Coronary artery (tissue), 2 donors: ENCODE measurements at regions not wholly inside any gene's neighbourhood (a gene's known extent, or its start where the extent isn't known, plus 50 kb on each side); places are given as distances from the start of the nearest gene placed in this dataset.
"Not testable (repeated sequence)": the region's sequence is repeated elsewhere in the genome, so short reads cannot be mapped to it uniquely, and the experiment has no call there.

ENCODE experiments used
- DNase-seq: peaks from one replicate; pipeline ENCODE4 v3.0.0-alpha.2; 2017; ENCODE audit warnings: low spot score
- H3K27ac ChIP-seq, 2 donors: fragments of 200-600 bp; sonication (generic); one replicate each; pipeline ENCODE4 v1.5.1; 2016 to 2019
- H3K4me3 ChIP-seq: fragments of 200-600 bp; sonication (generic); 2 replicates; pipeline ENCODE4 v1.5.1; 2016; ENCODE audit warnings: mild to moderate bottlenecking, moderate library complexity
- CTCF ChIP-seq: fragments of 200-600 bp; sonication (generic); IDR thresholded peaks from one replicate; pipeline ENCODE4 v1.5.1; 2019; ENCODE audit warnings: antibody characterized with exemption

GRCh38 chr5:125661584-125661983 lies 761.6 kb upstream of the GRAMD2B start:
- no peak overlapping the region for H3K27ac ChIP-seq
- H3K4me3 ChIP-seq = no peak overlapping the region
- no peak for TF ChIP-seq CTCF
- no peak for DNase-seq

GRCh38 chr5:125668884-125669283 lies 754.3 kb upstream of the GRAMD2B start:
- no peak for TF ChIP-seq CTCF
- no peak overlapping the region for H3K4me3 ChIP-seq
- DNase-seq = no peak
- no peak overlapping the region for H3K27ac ChIP-seq

GRCh38 chr5:125673359-125673950 lies 749.8 kb upstream of the GRAMD2B start:
- Histone ChIP-seq H3K27ac (no peak overlapping the region), H3K4me3 (no peak overlapping the region)
- no peak for TF ChIP-seq CTCF
- DNase-seq = no peak

GRCh38 chr5:125679522-125679921 lies 743.7 kb upstream of the GRAMD2B start:
- no peak for TF ChIP-seq CTCF
- Histone ChIP-seq H3K27ac (no peak overlapping the region), H3K4me3 (no peak overlapping the region)
- DNase-seq = no peak

GRCh38 chr5:125683669-125684068 lies 739.5 kb upstream of the GRAMD2B start:
- no peak overlapping the region for H3K4me3 ChIP-seq
- no peak overlapping the region for H3K27ac ChIP-seq
- TF ChIP-seq CTCF = no peak
- DNase-seq = no peak

GRCh38 chr5:125685771-125686170 lies 737.4 kb upstream of the GRAMD2B start:
- DNase-seq = no peak
- Histone ChIP-seq H3K4me3 (no peak overlapping the region), H3K27ac (no peak overlapping the region)
- TF ChIP-seq CTCF = no peak

- not testable (repeated sequence) for H3K4me3 ChIP-seq, H3K27ac ChIP-seq, DNase-seq
Measured at GRCh38 chr5:125691738-125692530, 731.3 kb upstream of the GRAMD2B start.
